ENCODE measurements at regions not wholly inside any gene's neighbourhood (a gene's known extent, or its start where the extent isn't known, plus 50 kb on each side); places are given as distances from the start of the nearest gene placed in this dataset.

DNA sequence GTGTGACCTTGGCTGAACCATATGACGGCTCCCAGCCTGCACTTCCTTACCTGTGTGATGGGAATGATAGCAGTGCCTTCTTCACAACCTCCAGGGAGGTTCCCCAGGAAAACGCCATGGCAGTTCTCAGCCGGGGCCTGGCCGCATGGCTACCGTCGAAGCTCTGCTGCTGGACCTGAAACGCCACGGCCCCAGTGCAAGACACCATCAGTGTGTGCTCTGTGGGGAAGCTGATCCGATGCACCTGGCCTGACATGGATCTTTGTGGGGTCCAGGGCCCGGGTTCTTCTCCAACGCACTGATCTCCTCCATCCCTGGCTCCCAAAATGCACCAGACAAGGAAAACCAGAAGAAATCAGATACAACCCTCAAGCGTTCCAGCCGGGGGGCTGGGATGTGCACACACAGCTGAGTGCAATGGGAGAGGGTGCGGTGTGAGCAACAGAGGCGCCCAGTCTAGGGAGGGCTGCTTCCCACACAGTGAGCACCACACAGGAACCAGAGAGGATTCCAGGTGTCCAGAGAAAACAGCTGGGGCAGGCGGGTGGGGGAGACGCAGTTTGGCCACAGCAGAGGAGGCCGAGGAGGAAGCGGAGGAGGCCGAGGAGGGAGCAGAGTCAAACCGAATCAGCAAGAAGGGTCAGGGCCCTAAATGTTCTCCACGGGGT is 54.3 kb upstream of the ZNF469 start:
- no peak for TF ChIP-seq POLR2A (IDR thresholded peaks at IDR 0.05; ENCODE audit: low read depth, low read length)
- no peak for TF ChIP-seq POLR2AphosphoS5 (IDR thresholded peaks at IDR 0.05; ENCODE audit: low read depth, low read length)
- TF ChIP-seq TAF1 (IDR thresholded peaks at IDR 0.05; ENCODE audit: low read depth, low read length), result no peak
